ENCODE measurements at regions not wholly inside any gene's neighbourhood (a gene's known extent, or its start where the extent isn't known, plus 50 kb on each side); places are given as distances from the start of the nearest gene placed in this dataset.

- TF ChIP-seq, protein P1, sequence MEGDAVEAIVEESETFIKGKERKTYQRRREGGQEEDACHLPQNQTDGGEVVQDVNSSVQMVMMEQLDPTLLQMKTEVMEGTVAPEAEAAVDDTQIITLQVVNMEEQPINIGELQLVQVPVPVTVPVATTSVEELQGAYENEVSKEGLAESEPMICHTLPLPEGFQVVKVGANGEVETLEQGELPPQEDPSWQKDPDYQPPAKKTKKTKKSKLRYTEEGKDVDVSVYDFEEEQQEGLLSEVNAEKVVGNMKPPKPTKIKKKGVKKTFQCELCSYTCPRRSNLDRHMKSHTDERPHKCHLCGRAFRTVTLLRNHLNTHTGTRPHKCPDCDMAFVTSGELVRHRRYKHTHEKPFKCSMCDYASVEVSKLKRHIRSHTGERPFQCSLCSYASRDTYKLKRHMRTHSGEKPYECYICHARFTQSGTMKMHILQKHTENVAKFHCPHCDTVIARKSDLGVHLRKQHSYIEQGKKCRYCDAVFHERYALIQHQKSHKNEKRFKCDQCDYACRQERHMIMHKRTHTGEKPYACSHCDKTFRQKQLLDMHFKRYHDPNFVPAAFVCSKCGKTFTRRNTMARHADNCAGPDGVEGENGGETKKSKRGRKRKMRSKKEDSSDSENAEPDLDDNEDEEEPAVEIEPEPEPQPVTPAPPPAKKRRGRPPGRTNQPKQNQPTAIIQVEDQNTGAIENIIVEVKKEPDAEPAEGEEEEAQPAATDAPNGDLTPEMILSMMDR (conservative IDR thresholded peaks at IDR 0.05) = no peak
- TF ChIP-seq ZFX (IDR thresholded peaks at IDR 0.05) = no peak
- no peak overlapping the region for H3K27ac ChIP-seq
Observed at GRCh38 chr3:74033381-74033780, 408.6 kb upstream of the PDZRN3 start.

DNA sequence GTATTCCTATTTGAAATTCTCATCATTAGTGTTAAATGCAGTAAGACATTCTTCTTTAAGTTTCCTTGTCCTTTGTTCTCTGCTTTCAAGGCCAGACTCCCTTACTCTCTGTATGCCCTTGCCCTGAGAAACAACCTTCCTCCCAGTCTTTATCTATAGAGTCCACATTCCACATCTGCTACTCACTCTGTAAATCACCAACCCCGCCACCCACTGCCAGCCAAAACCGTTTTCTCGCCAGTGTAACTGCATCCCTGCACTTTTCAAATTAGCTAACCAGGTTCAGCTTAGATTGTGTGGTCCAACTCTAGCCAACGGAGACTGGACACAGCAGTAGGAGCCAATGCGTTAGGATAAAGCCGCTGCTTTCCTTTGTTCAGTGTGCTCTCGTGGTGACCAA, 402.4 kb upstream of the PDZRN3 start:
- TF ChIP-seq, protein P1 (conservative IDR thresholded peaks at IDR 0.05) = no peak
- TF ChIP-seq ZFX (IDR thresholded peaks at IDR 0.05) = no peak
- no peak overlapping the region for H3K27ac ChIP-seq

DNA sequence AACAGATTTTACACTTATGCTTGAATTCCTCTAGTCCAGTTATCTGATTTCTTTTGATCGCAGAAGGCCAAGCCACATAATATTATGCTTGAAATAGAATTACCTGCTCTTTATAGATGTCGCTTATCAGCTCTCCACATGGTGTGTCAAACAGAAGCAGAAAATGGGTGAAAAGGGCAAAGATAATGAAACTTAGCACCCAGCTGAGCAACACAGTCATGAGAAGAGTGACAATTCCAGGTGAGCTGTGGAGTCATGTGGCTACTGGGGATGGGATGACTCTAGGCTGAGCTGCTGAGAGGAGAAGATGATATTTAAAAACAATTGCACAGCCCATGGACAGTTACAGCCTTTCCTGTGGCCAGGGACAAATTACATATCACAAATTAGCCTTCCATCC, 398.7 kb upstream of the PDZRN3 start:
- TF ChIP-seq, protein P1 (conservative IDR thresholded peaks at IDR 0.05) = no peak
- TF ChIP-seq ZFX (IDR thresholded peaks at IDR 0.05) = no peak
- H3K27ac ChIP-seq = no peak overlapping the region

DNA sequence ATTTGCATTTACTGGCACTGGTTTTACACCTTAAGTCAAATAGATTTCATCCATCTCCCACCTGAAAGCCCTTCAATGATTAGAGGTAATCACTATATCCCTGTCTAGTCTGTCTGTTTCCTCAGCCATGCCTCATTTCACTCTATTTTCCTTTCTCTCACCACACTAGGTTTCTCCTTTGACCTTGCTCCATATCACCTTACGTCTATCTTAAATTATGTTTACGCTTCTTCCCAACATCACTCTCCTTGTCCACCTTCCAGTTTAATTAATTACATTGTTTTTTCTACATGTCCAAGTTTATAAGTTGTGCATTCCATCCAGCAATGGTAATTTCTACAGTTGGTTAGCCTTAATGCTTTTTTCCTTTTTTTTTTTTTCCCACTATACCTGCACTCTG, 396.7 kb upstream of the PDZRN3 start:
- H3K27ac ChIP-seq = no peak overlapping the region
- TF ChIP-seq ZFX (IDR thresholded peaks at IDR 0.05) = no peak
- TF ChIP-seq, protein P1 (conservative IDR thresholded peaks at IDR 0.05) = no peak

DNA sequence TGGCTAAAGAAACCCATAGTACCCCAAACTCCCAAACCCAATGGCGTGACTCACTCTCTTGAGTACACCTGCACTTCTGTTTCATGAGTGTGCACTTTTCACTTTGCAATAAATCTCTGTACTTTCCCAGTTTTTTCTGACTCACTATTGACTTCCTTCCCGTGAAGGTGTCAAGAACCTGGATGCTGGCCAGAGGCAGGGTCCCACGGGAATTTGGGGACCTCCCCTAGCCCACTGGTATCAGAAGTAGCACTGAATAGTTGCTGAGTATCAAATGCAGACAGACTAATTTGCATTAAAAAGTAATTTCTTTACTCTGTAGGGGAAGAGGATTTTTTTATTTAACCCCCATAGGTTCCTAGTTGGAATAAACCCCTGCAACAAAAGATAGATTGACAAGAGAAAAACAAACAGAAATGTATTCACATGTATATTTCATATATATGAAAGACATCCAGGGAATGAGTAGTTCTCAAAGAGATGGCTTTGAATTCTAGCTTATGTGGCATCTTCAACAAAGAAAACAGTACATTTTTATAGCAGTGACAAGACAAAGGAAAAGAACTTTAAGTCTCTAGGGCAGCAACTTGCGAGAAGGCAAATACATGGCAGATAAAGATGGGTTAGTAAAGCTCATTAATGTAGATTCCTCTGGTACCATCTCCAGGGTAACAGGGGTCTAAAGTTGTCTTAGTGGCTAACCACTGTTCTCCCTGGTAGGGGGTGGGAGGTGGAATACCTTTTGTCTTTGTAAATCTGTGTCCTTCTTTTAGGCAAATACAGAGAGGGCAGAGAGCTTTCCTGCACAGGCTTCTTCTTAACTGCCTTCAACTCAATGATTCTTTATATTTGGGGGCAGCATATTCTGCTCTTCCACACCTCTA, 385.5 kb upstream of the PDZRN3 start:
- H3K27ac ChIP-seq = no peak overlapping the region
- TF ChIP-seq, protein P1 (conservative IDR thresholded peaks at IDR 0.05) = no peak
- no peak for TF ChIP-seq ZFX (IDR thresholded peaks at IDR 0.05)

- TF ChIP-seq, protein P1 (conservative IDR thresholded peaks at IDR 0.05) = no peak
- TF ChIP-seq ZFX (IDR thresholded peaks at IDR 0.05) = no peak
- no peak overlapping the region for H3K27ac ChIP-seq
Observed at GRCh38 chr3:74004386-74004785, 379.6 kb upstream of the PDZRN3 start.

GRCh38 chr3:74003734-74004133, 379.0 kb upstream of the PDZRN3 start:
- TF ChIP-seq ZFX (IDR thresholded peaks at IDR 0.05) = no peak
- TF ChIP-seq, protein P1 (conservative IDR thresholded peaks at IDR 0.05) = no peak
- no peak overlapping the region for H3K27ac ChIP-seq

Measured in C4-2B (cell line).